ENCODE measurements at regions not wholly inside any gene's neighbourhood (a gene's known extent, or its start where the extent isn't known, plus 50 kb on each side); places are given as distances from the start of the nearest gene placed in this dataset.
A peak's percentile ranks its signal among the peaks of the same experiment; 100 is the strongest.

DNA sequence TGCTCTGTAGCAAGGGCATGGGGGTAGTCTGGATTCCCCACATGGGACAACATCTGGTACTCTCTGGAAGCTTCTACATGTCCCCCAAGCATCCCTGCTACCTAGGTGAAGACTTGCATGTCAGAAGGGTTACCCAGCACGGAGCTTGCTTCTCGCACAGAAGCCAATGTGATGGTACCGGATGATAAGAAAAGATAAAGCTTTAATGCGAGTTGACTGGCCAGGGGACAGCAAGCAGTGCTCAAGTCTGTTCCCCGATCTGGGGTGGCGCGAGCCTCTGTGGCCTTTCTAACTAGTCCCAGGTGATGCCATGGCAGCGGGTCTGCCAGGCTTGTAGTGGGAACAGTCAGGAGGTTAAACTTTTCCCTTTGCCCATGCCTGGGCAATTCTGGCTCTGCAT, 70.0 kb upstream of the TIAM2 start:
- intact Hi-C loops (cut with DNase I; ENCODE audit: low total_unique reads), result no loop called here
- TF ChIP-seq POLR2A (IDR thresholded peaks at IDR 0.05), result no peak
- TF ChIP-seq, protein P1, sequence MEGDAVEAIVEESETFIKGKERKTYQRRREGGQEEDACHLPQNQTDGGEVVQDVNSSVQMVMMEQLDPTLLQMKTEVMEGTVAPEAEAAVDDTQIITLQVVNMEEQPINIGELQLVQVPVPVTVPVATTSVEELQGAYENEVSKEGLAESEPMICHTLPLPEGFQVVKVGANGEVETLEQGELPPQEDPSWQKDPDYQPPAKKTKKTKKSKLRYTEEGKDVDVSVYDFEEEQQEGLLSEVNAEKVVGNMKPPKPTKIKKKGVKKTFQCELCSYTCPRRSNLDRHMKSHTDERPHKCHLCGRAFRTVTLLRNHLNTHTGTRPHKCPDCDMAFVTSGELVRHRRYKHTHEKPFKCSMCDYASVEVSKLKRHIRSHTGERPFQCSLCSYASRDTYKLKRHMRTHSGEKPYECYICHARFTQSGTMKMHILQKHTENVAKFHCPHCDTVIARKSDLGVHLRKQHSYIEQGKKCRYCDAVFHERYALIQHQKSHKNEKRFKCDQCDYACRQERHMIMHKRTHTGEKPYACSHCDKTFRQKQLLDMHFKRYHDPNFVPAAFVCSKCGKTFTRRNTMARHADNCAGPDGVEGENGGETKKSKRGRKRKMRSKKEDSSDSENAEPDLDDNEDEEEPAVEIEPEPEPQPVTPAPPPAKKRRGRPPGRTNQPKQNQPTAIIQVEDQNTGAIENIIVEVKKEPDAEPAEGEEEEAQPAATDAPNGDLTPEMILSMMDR (IDR thresholded peaks at IDR 0.05 in 8 of 11, conservative IDR thresholded peaks at IDR 0.05 in 3 of 11), result no peak
- no peak for TF ChIP-seq POLR2AphosphoS5 (IDR thresholded peaks at IDR 0.05)
- H3K27me3 ChIP-seq (replicated peaks in 1 of 7), result no peaks in the 10 kb centered on the region
- H3K4me1 ChIP-seq, result peaks cover 0 to 8% (median 4%) of the 10 kb centered on the region in 6 donors
- H3K4me3 ChIP-seq, result no peak overlapping the region
- no peaks in the 10 kb centered on the region for H3K9me3 ChIP-seq
- 92 to 98% (median 95%) methylated on average over 7 to 8 of the region's 8 CpGs for WGBS, 5 donors
- no peak overlapping the region for H3K27ac ChIP-seq
- no peaks in the 10 kb centered on the region for H3K36me3 ChIP-seq
- DNase-seq, result no peak

DNA sequence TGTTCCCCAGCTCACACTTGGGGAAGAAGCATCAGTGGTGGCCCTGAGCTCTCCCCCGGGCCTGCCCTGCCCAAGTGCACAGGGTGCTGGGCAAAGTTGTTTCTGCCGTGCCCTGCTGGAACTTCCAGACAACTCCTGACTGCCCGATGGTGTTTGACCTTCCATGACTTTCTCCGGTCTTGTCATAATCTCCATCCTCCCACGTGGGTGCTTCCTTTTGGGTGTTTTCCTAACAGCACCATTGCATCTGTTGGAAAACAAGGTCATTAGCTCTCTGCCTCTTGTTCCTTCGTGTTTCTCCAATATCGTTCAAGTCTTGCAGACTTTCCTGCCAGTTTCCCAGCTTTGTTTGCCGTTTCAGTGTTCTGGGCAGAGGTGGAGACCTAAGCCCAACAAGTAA, 68.7 kb upstream of the TIAM2 start:
- Histone ChIP-seq H3K9me3 (no peaks in the 10 kb centered on the region), H3K36me3 (no peaks in the 10 kb centered on the region), H3K4me3 (no peak overlapping the region), H3K27me3 (replicated peaks in 1 of 7) (no peaks in the 10 kb centered on the region), H3K4me1 (peaks cover 0 to 6% (median 1%) of the 10 kb centered on the region in 6 donors), H3K27ac (no peak overlapping the region)
- TF ChIP-seq POLR2A (IDR thresholded peaks at IDR 0.05) (no peak), POLR2AphosphoS5 (IDR thresholded peaks at IDR 0.05) (no peak)
- TF ChIP-seq, protein P1 (IDR thresholded peaks at IDR 0.05 in 8 of 11, conservative IDR thresholded peaks at IDR 0.05 in 3 of 11), result no peak
- DNase-seq, result no peak
- WGBS, 5 donors, result 60 to 81% (median 64%) methylated on average over 8 of the region's 8 CpGs
- intact Hi-C loops (cut with DNase I; ENCODE audit: low total_unique reads), result no loop called here

DNA sequence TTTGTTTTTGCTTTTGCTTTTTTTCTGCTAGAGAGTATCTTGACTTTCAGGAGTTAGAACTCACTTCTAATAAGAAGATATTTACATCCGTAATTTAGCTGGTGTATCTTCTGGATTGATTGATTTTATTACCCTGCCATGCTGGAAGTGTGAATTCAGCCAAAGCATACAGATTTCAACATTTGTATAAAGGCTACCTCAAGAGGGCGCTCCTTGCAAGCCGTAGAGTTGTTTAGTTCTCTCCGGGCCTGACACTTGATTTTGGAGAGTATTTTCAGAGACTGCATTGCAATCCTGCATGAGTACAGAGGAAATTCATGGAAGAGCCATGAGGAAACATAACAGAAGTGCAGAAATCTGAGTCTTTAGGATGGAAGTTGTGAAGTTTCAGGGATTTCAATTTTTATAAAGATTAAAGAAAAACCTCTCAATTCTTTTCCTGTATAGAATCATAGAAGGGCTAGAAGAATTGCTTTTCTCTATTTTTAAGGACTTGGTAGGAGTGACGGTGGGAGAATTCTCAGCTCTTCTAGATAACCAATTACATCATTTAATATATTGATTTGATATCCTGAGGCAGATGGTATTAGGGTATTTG, 66.7 kb upstream of the TIAM2 start:
- H3K36me3 ChIP-seq, result no peaks in the 10 kb centered on the region
- 14 to 20% (median 16%) methylated on average over 5 of the region's 5 CpGs for WGBS, 5 donors
- no peaks in the 10 kb centered on the region for H3K9me3 ChIP-seq
- no peak overlapping the region for H3K27ac ChIP-seq
- H3K4me1 ChIP-seq, result peaks cover 0 to 16% (median 7%) of the 10 kb centered on the region in 6 donors
- intact Hi-C loops (cut with DNase I; ENCODE audit: low total_unique reads), result no loop called here
- no peaks in the 10 kb centered on the region for H3K27me3 ChIP-seq (replicated peaks in 1 of 7)
- no peak for DNase-seq
- no peak overlapping the region for H3K4me3 ChIP-seq
- TF ChIP-seq POLR2A (IDR thresholded peaks at IDR 0.05), result no peak
- TF ChIP-seq, protein P1 (IDR thresholded peaks at IDR 0.05 in 8 of 11, conservative IDR thresholded peaks at IDR 0.05 in 3 of 11), result peak; percentile 22 to 72 (median 60)
- no peak for TF ChIP-seq POLR2AphosphoS5 (IDR thresholded peaks at IDR 0.05)

DNA sequence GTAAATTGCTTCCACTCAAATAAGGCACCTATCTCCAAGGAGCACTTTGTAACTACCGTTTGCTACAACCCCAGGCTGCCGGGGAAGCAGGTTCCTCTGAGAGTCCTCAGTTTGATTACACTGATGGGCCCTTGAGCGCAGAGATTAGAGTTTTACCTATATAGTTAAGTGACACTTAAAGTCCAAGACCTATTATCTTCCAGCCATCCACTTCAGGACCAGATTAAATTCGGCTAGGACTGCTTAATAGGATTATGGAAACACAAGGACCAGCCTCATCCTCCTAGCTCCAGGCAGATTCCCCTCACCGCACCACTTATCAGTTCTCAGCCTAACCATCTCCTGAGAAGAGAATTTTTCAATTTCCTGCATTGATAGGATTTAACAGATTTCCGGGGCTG, 64.7 kb upstream of the TIAM2 start:
- no peak for DNase-seq
- H3K4me3 ChIP-seq, result no peak overlapping the region
- TF ChIP-seq POLR2A (IDR thresholded peaks at IDR 0.05), result no peak
- TF ChIP-seq POLR2AphosphoS5 (IDR thresholded peaks at IDR 0.05), result no peak
- TF ChIP-seq, protein P1 (IDR thresholded peaks at IDR 0.05 in 8 of 11, conservative IDR thresholded peaks at IDR 0.05 in 3 of 11), result no peak
- H3K4me1 ChIP-seq, result peaks cover 0 to 16% (median 7%) of the 10 kb centered on the region in 6 donors
- H3K27me3 ChIP-seq (replicated peaks in 1 of 7), result no peaks in the 10 kb centered on the region
- no peak overlapping the region for H3K27ac ChIP-seq
- 87 to 96% (median 91%) methylated on average over 6 of the region's 6 CpGs for WGBS, 5 donors
- no peaks in the 10 kb centered on the region for H3K36me3 ChIP-seq
- intact Hi-C loops (cut with DNase I; ENCODE audit: low total_unique reads), result loop anchor here (5.0 kb wide), 1 partner anchor 242 kb away; no protein-coding TSS in a partner anchor
- H3K9me3 ChIP-seq, result no peaks in the 10 kb centered on the region
